ENCODE measurements at regions not wholly inside any gene's neighbourhood (a gene's known extent, or its start where the extent isn't known, plus 50 kb on each side); places are given as distances from the start of the nearest gene placed in this dataset.
A peak's percentile ranks its signal among the peaks of the same experiment; 100 is the strongest.

- DNase-seq (ENCODE audit: low spot score): no peak
Observed at GRCh38 chr2:103734911-103735310, 973.1 kb downstream of the TMEM182 start.

GRCh38 chr2:103738108-103738507 lies 976.3 kb downstream of the TMEM182 start:
- DNase-seq (ENCODE audit: low spot score): no peak

GRCh38 chr2:103738606-103739005 lies 976.8 kb downstream of the TMEM182 start:
- DNase-seq (ENCODE audit: low spot score): no peak

- no peak for DNase-seq (ENCODE audit: low spot score)
Observed at GRCh38 chr2:103739186-103739585, 977.4 kb downstream of the TMEM182 start.

DNA sequence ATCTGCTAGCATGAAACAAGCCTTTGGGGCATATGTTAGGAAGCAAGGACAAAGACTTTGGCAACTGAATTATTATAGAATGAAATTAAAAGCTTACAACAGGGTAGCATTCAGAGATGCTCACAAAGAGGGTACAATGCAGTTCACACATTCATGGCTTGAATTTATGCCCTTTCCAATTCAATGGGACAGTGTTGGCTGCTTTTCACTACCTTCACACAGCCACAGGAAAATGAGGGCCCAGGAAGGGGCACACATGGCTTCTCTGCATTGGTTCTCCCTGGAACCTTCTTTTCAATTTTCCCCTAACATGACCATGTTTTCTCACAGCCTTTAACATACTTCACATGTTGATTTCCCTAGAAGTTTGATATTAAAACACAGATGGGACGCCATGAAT lies 978.1 kb downstream of the TMEM182 start:
- DNase-seq (ENCODE audit: low spot score): no peak

DNA sequence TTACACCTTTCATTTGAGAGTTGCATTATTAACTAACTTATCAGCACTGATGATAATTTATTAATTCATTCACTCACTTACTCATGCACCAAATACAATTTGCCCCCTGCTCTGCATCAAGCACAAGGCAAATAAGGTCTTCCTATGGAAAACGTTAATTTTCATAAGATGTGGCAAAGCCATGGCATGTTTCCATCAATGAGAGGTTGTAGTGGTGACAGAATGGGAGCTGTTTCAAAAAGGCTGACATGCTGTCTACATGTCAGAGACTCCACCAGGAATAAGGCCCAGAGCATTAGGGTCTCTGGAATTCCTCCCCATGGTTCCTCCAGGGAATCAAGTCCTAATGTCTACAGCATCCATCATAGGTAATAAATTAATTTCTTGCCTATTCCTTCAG lies 978.8 kb downstream of the TMEM182 start:
- DNase-seq (ENCODE audit: low spot score): no peak

DNA sequence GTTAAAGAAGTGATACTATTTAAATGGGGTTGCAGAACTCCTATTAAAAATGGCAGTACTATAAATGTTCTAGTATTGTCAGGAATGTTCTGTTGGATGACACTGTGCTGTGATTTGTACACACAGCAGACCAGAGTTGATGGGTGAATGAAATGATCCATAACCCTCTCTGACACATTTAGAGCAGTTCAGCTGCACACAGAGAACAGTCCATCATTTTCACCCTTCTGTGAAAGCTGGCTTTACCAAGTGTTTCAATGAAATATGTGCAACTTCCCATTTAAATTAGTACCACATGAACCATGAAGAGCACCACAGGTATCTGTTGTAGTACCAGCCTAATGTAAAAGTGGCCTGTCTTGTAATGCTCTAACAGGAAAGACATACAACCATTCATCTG lies 981.4 kb downstream of the TMEM182 start:
- no peak for DNase-seq (ENCODE audit: low spot score)

GRCh38 chr2:103754530-103754929 lies 992.7 kb downstream of the TMEM182 start:
- no peak for DNase-seq (ENCODE audit: low spot score)

DNA sequence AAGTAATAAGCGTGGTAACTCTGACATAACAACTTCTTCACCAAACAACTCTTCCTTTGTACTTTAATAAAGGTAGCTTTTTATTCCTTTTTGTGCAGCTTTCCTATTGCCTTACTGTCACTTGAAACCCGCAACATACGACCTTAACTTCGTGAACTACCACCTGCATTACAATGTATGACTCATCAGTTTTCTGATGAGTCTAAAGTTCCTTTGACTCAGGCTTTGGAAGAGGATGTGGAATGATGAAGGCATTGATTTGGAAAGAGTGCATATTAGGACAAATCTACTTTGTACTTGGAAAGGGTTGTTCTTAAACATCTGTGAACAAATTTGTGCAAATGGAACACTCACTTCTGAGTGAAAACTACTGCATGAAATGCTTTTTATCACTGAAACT lies 1012.1 kb downstream of the TMEM182 start:
- DNase-seq (ENCODE audit: low spot score): no peak

GRCh38 chr2:103780088-103780702 lies 1018.4 kb downstream of the TMEM182 start:
- no peak for DNase-seq (ENCODE audit: low spot score)

- DNase-seq (ENCODE audit: low spot score): no peak
Observed at GRCh38 chr2:103781313-103781712, 1019.5 kb downstream of the TMEM182 start.

DNA sequence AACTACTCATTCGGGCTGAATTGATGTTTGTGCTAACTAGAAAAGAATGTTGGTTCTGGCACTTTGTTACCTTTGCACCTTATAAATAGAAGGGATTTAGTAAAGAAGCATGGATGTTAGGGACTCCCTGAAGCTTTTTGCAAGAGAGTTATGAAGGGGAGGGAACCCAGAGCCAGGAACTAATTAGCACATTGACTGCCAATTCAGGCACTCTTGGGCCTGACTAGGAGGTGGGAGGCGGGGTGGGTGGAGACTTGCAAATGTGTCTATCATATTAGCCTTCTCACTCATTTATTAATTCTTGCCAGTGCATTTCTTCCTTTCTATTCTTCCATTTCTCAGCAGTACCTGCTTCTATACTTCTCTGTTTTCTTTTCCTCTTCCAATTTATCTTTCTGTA lies 1022.4 kb downstream of the TMEM182 start:
- peak; percentile 28 for DNase-seq (ENCODE audit: low spot score)

- no peak for DNase-seq (ENCODE audit: low spot score)
Observed at GRCh38 chr2:103785432-103785831, 1023.6 kb downstream of the TMEM182 start.

- no peak for DNase-seq (ENCODE audit: low spot score)
Observed at GRCh38 chr2:103785956-103786355, 1024.1 kb downstream of the TMEM182 start.

GRCh38 chr2:103788389-103788788 lies 1026.6 kb downstream of the TMEM182 start:
- DNase-seq (ENCODE audit: low spot score): peak; percentile 39

DNA sequence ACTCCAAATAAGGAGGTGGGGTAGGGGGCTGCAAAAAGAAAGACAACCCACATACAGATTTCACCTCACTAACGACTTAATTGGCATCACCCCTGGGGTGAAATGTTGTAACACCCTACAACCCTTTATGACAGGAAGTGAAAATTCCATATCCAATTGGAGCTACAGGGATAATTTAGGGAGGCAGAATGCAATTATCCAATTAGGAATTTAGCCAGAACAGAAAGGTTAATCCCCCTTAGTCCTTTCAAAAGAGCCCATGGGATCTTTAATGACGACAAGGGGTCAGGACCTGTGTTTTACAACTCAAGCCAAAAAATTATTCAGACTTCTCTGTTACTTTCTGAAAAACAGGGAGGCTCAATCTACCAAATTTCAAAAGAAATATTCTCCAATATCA lies 1027.1 kb downstream of the TMEM182 start:
- DNase-seq (ENCODE audit: low spot score): no peak

DNA sequence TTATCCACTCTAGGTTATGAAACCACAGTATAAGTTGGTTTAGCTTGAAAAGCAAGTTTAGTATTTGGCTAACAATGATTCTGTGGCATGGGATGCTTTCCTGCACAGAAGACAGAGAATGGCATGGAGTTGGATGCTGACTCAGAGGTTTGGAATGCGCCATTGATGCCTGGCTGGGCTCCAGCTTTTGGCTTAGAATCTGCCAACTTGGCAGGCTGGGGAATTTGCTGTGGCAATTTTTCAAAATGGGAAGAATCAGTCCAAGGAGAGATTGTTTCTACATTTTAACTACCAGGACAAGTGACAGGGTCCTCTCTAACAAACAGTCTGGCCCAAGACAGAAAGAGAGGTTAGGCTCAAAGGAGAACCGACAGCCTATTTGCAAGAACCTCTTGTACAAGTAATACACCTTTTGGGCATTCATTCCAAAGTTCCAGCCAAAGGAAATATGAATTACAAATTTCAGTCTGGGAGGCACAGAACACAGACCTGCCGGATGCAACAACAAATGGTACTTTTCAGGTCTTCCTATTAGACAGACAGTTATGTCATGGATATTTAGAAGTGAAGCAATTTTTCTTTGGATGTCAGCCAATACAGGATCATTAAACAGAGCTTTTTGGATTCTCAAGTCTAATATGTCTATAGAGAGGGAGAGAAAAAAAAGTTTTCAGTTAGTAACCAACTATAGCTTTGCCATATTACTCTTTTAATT lies 1027.7 kb downstream of the TMEM182 start:
- DNase-seq (ENCODE audit: low spot score): peak; percentile 77

DNA sequence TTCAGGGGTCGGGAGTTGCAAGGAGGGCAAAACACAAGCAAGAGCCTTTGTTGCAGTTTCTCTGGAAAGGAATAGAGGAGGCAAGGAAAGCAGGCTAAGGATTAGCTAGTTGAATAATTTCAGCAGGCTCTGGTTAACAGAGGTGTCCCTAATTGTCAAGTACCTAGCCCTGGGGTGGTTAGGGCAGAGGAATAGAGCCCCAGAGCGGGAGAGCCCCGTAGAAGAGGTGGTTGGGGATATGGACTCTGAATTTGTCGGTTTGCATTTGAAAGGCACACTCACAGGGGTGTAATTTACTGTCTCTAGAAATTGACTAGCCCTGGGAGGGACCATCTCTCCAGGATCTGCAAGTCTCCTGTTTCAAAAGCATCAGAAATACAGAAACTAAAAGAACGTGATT lies 1030.2 kb downstream of the TMEM182 start:
- DNase-seq (ENCODE audit: low spot score): no peak

- no peak for DNase-seq (ENCODE audit: low spot score)
Observed at GRCh38 chr2:103798291-103798690, 1036.5 kb downstream of the TMEM182 start.

GRCh38 chr2:103804013-103804412 lies 1042.2 kb downstream of the TMEM182 start:
- DNase-seq (ENCODE audit: low spot score): no peak

DNA sequence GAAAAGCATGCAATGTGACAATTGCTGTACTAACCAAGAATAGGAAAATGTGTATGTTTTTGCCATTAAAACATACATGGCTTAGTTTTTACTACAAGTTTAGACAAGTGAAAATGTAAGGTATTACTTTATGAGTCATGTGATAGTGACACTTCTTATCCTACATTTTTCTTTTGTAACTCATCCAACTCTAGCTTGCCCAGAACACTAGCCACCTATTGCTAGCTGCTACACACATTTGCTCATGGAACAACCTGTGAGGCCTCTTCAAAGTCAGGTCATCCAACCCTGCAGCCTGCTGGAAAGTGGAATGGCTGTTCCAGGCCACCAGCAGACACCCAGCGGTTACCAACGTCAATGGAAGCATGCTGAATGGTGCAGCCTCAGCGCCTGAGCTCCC lies 1043.9 kb downstream of the TMEM182 start:
- no peak for DNase-seq (ENCODE audit: low spot score)

- DNase-seq (ENCODE audit: low spot score): no peak
Observed at GRCh38 chr2:103808814-103809213, 1045.1 kb upstream of the POU3F3 start.

DNA sequence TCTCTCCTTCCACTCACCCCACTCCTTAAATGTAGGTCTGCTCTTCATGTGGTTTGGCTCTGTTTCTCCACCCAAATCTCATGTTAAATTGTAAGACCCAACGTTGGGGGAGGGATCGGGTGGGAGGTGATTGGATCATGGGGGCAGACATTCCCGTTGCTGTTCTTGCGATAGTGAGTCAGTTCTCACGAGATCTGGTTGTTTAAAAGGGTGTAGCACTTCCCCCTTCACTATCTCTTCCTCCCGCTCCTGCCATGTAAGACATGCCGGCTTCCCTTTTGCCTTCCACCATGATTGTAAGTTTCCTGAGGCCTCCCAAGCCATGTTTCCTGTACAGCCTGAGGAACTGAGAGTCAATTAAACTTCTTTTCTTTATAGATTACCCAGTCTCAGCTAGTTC lies 1044.5 kb upstream of the POU3F3 start:
- DNase-seq (ENCODE audit: low spot score): no peak

GRCh38 chr2:103809941-103810441 lies 1043.9 kb upstream of the POU3F3 start:
- no peak for DNase-seq (ENCODE audit: low spot score)
